Neural progenitor cell (in vitro differentiated cells): ENCODE measurements at regions not wholly inside any gene's neighbourhood (a gene's known extent, or its start where the extent isn't known, plus 50 kb on each side); places are given as distances from the start of the nearest gene placed in this dataset.

Experiments used
- DNase-seq: peaks from one replicate; pipeline ENCODE4 v3.0.0-alpha.2; 2016; ENCODE audit warnings: low spot score
- H2AFZ ChIP-seq: fragments of 200-600 bp; sonication (generic); replicated peaks from 2 replicates; pipeline ENCODE4 v1.6.1; 2016; ENCODE audit warnings: antibody characterized with exemption
- H3F3A ChIP-seq: fragments of 200-600 bp; sonication (generic); 2 replicates; pipeline ENCODE4 v1.6.1; 2016; ENCODE audit warnings: antibody characterized with exemption, low read depth
- H3K27ac ChIP-seq: fragments of 200-600 bp; sonication (generic); 2 replicates; pipeline ENCODE4 v1.5.1; 2016; ENCODE audit warnings: mild to moderate bottlenecking
- H3K27me3 ChIP-seq: fragments of 200-600 bp; sonication (generic); 2 replicates; pipeline ENCODE4 v1.6.1; 2016; ENCODE audit warnings: mild to moderate bottlenecking, moderate library complexity
- H3K36me3 ChIP-seq: fragments of 200-600 bp; sonication (generic); 2 replicates; pipeline ENCODE4 v1.5.1; 2016
- H3K4me1 ChIP-seq: fragments of 200-600 bp; sonication (generic); 2 replicates; pipeline ENCODE4 v1.6.1; 2016; ENCODE audit warnings: mixed run types
- H3K4me2 ChIP-seq: fragments of 200-600 bp; sonication (generic); 2 replicates; pipeline ENCODE4 v1.6.1; 2016
- H3K4me3 ChIP-seq: fragments of 200-600 bp; sonication (generic); 2 replicates; pipeline ENCODE4 v1.5.1; 2016
- H3K79me2 ChIP-seq: fragments of 200-600 bp; sonication (generic); 2 replicates; pipeline ENCODE4 v1.6.1; 2016; ENCODE audit warnings: low read depth
- H3K9ac ChIP-seq: fragments of 200-600 bp; sonication (generic); 2 replicates; pipeline ENCODE4 v1.6.1; 2016
- H3K9me3 ChIP-seq: fragments of 200-600 bp; sonication (generic); 2 replicates; pipeline ENCODE4 v1.5.1; 2016; ENCODE audit warnings: low read depth
- H4K20me1 ChIP-seq: fragments of 200-600 bp; sonication (generic); 2 replicates; pipeline ENCODE4 v1.6.1; 2016; ENCODE audit warnings: low read depth
- H3K27ac Mint-ChIP-seq: 3 replicates; pipeline ENCODE4 v1.8.0; 2021; ENCODE audit warnings: mixed read lengths
- H3K27me3 Mint-ChIP-seq: 2 replicates; pipeline ENCODE4 v1.8.0; 2022; ENCODE audit warnings: low read depth, mild to moderate bottlenecking, inconsistent platforms, moderate library complexity, mixed read lengths; ENCODE audit not compliant: insufficient read depth
- H3K36me3 Mint-ChIP-seq: 3 replicates; pipeline ENCODE4 v1.8.0; 2021; ENCODE audit warnings: mixed read lengths
- H3K4me1 Mint-ChIP-seq: 3 replicates; pipeline ENCODE4 v1.8.0; 2021; ENCODE audit warnings: mixed read lengths
- H3K4me3 Mint-ChIP-seq: 3 replicates; pipeline ENCODE4 v1.8.0; 2021; ENCODE audit warnings: mild to moderate bottlenecking, moderate library complexity, mixed read lengths
- H3K9me3 Mint-ChIP-seq: 3 replicates; pipeline ENCODE4 v1.8.0; 2020; ENCODE audit warnings: mixed read lengths
- EZH2 ChIP-seq: fragments of 200-600 bp; sonication (generic); IDR thresholded peaks from 2 replicates; pipeline ENCODE4 v1.6.1; 2017; ENCODE audit warnings: antibody characterized with exemption, mild to moderate bottlenecking, moderate library complexity
- EZH2phosphoT487 ChIP-seq: fragments of 200-600 bp; sonication (generic); IDR thresholded peaks from 2 replicates; pipeline ENCODE4 v1.6.1; 2017; ENCODE audit warnings: antibody characterized with exemption
- TF ChIP-seq, protein P1 (sequence below): fragments of 200-600 bp; sonication (generic); IDR thresholded peaks from 2 replicates; pipeline ENCODE4 v1.5.1; 2017; ENCODE audit warnings: antibody characterized with exemption, mild to moderate bottlenecking

GRCh38 chr13:24615114-24615513 lies 65.1 kb upstream of the ATP12A start:
- no peaks in the 10 kb centered on the region for H3K36me3 ChIP-seq
- H3K9me3 ChIP-seq = no peaks in the 10 kb centered on the region
- H3F3A ChIP-seq = no peaks in the 10 kb centered on the region
- H3K4me2 ChIP-seq = no peak overlapping the region
- no peaks in the 10 kb centered on the region for H3K27me3 ChIP-seq
- H4K20me1 ChIP-seq = no peaks in the 10 kb centered on the region
- DNase-seq = no peak
- no peak overlapping the region for H3K27ac Mint-ChIP-seq
- no peaks in the 10 kb centered on the region for H3K4me1 ChIP-seq
- no peaks in the 10 kb centered on the region for H3K9me3 Mint-ChIP-seq
- H3K27me3 Mint-ChIP-seq = peaks cover 6% of the 10 kb centered on the region
- H3K9ac ChIP-seq = no peak overlapping the region
- H3K27ac ChIP-seq = no peak overlapping the region
- H3K4me3 ChIP-seq = no peak overlapping the region
- peaks cover 19% of the 10 kb centered on the region for H3K4me1 Mint-ChIP-seq
- H3K36me3 Mint-ChIP-seq = no peaks in the 10 kb centered on the region
- H3K4me3 Mint-ChIP-seq = no peak overlapping the region
- no peak overlapping the region for H2AFZ ChIP-seq
- no peaks in the 10 kb centered on the region for H3K79me2 ChIP-seq
- TF ChIP-seq EZH2phosphoT487 (no peak), EZH2 (no peak)
- TF ChIP-seq, protein P1, sequence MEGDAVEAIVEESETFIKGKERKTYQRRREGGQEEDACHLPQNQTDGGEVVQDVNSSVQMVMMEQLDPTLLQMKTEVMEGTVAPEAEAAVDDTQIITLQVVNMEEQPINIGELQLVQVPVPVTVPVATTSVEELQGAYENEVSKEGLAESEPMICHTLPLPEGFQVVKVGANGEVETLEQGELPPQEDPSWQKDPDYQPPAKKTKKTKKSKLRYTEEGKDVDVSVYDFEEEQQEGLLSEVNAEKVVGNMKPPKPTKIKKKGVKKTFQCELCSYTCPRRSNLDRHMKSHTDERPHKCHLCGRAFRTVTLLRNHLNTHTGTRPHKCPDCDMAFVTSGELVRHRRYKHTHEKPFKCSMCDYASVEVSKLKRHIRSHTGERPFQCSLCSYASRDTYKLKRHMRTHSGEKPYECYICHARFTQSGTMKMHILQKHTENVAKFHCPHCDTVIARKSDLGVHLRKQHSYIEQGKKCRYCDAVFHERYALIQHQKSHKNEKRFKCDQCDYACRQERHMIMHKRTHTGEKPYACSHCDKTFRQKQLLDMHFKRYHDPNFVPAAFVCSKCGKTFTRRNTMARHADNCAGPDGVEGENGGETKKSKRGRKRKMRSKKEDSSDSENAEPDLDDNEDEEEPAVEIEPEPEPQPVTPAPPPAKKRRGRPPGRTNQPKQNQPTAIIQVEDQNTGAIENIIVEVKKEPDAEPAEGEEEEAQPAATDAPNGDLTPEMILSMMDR = no peak

GRCh38 chr13:24615911-24616472 lies 64.2 kb upstream of the ATP12A start:
- Histone ChIP-seq H3K4me1 (no peaks in the 10 kb centered on the region), H2AFZ (no peak overlapping the region), H3K9ac (no peak overlapping the region), H3K27ac (no peak overlapping the region), H3K27me3 (no peaks in the 10 kb centered on the region), H3K4me3 (no peak overlapping the region), H3K79me2 (no peaks in the 10 kb centered on the region), H3K4me2 (no peak overlapping the region), H4K20me1 (no peaks in the 10 kb centered on the region), H3F3A (no peaks in the 10 kb centered on the region), H3K36me3 (no peaks in the 10 kb centered on the region), H3K9me3 (no peaks in the 10 kb centered on the region)
- Mint-ChIP-seq H3K36me3 (no peaks in the 10 kb centered on the region), H3K4me3 (no peak overlapping the region), H3K27ac (no peak overlapping the region), H3K4me1 (peaks cover 19% of the 10 kb centered on the region), H3K27me3 (peaks cover 6% of the 10 kb centered on the region), H3K9me3 (no peaks in the 10 kb centered on the region)
- DNase-seq = no peak
- TF ChIP-seq EZH2 = no peak
- TF ChIP-seq EZH2phosphoT487 = no peak
- TF ChIP-seq, protein P1 = no peak

DNA sequence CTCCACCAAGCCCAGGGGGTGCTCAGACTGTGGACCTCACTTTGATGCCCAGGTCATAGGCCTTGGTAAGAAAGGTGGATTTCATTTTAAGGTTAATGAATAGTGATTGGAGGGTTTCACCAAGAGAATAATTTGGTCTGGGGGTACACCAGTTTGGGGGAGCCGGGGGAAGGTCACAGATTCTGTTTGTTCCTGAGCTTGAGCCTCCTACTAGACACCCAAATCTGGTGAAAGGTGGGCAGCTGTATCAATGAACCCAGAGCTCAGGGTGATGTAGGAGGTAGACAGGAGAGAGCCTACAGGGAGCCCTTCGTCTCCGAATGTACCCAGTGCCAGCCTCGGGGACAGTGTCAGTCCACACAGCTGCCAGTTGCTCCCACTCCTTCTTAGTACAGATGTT lies 63.7 kb upstream of the ATP12A start:
- Histone ChIP-seq H3K27me3 (no peaks in the 10 kb centered on the region), H3K79me2 (no peaks in the 10 kb centered on the region), H3K36me3 (no peaks in the 10 kb centered on the region), H3K9me3 (no peaks in the 10 kb centered on the region), H3K4me2 (no peak overlapping the region), H4K20me1 (no peaks in the 10 kb centered on the region), H3K9ac (no peak overlapping the region), H3K4me3 (no peak overlapping the region), H3K27ac (no peak overlapping the region), H2AFZ (no peak overlapping the region), H3K4me1 (no peaks in the 10 kb centered on the region), H3F3A (no peaks in the 10 kb centered on the region)
- no peaks in the 10 kb centered on the region for H3K9me3 Mint-ChIP-seq
- no peaks in the 10 kb centered on the region for H3K36me3 Mint-ChIP-seq
- peaks cover 19% of the 10 kb centered on the region for H3K4me1 Mint-ChIP-seq
- no peak overlapping the region for H3K27ac Mint-ChIP-seq
- TF ChIP-seq, protein P1 = no peak
- no peak for TF ChIP-seq EZH2
- TF ChIP-seq EZH2phosphoT487 = no peak
- H3K4me3 Mint-ChIP-seq = no peak overlapping the region
- no peak for DNase-seq
- peaks cover 7% of the 10 kb centered on the region for H3K27me3 Mint-ChIP-seq
